Sigmoid colon (tissue), 4 donors: ENCODE measurements at regions not wholly inside any gene's neighbourhood (a gene's known extent, or its start where the extent isn't known, plus 50 kb on each side); places are given as distances from the start of the nearest gene placed in this dataset.

Experiments
- CTCF ChIP-seq, 4 experiments: fragments of 450-650 bp in 3 of 4; fragments of 200-600 bp in 1 of 4; IDR thresholded peaks; one replicate each; pipeline ENCODE4 v1.5.1; 2016 to 2019; ENCODE audit warnings: antibody characterized with exemption in 4 of 4, mild to moderate bottlenecking in 3 of 4, moderate library complexity in 2 of 4
- EP300 ChIP-seq, 4 donors: sonication (generic); formaldehyde crosslinking; IDR thresholded peaks; one replicate each; pipeline ENCODE4 v1.6.1; 2017; ENCODE audit warnings: antibody characterized with exemption in 4 of 4
- POLR2A ChIP-seq, 2 donors: fragments of 450-650 bp; IDR thresholded peaks; one replicate each; pipeline ENCODE4 v1.6.1; 2016; ENCODE audit warnings: antibody characterized with exemption in 2 of 2, mild to moderate bottlenecking in 2 of 2, moderate library complexity in 2 of 2
- POLR2AphosphoS5 ChIP-seq, 4 donors: sonication (generic); formaldehyde crosslinking; IDR thresholded peaks; one replicate each; pipeline ENCODE4 v1.6.1; 2017; ENCODE audit warnings: antibody characterized with exemption in 4 of 4

DNA sequence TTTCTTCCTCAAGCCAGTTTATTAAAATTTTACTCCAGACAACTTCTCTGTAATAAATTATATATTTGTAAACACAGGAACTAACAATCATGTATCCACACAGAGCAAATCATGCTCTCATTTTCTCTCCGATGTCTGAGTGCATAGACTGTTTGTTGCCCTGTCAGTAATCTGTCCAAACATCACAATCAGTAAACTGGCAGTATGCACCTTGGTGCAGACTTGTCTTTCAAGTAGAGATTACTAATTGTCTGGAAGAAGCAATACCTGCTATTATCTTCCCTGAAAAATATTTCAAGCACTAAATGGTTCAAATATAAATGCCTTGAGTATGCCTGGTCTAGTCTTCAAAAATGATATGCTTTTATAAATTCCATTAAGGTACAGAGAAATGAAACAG, 1260.9 kb downstream of the C4orf33 start:
- no peak for TF ChIP-seq POLR2A (IDR thresholded peaks at IDR 0.05)
- TF ChIP-seq CTCF (IDR thresholded peaks at IDR 0.05): no peak
- TF ChIP-seq POLR2AphosphoS5 (IDR thresholded peaks at IDR 0.05): no peak
- TF ChIP-seq EP300 (IDR thresholded peaks at IDR 0.05): no peak
